ENCODE measurements at regions not wholly inside any gene's neighbourhood (a gene's known extent, or its start where the extent isn't known, plus 50 kb on each side); places are given as distances from the start of the nearest gene placed in this dataset.

GRCh38 chr17:77426676-77427386, 286.1 kb downstream of the SEC14L1 start:
- POLR2A ChIA-PET: no interaction called here
- CTCF ChIA-PET: interaction anchor here (0.8 to 14.4 kb wide), 10 partner anchors 11 to 95 kb away, joined by 3 to 175 read pairs (median 36); no protein-coding TSS in a partner anchor
- no peak for TF ChIP-seq CTCF (IDR thresholded peaks at IDR 0.05; ENCODE audit: control extremely low read depth, extremely low read depth, low read depth, missing control alignments)
- DNase-seq (ENCODE audit: extremely low spot score): no peak

GRCh38 chr17:77427391-77427991, 286.7 kb downstream of the SEC14L1 start:
- ChIA-PET POLR2A (no interaction called here), CTCF (interaction anchor here (0.7 to 14.4 kb wide), 12 partner anchors 12 to 96 kb away, joined by 3 to 175 read pairs (median 20); no protein-coding TSS in a partner anchor)
- no peak for TF ChIP-seq CTCF (IDR thresholded peaks at IDR 0.05; ENCODE audit: control extremely low read depth, extremely low read depth, low read depth, missing control alignments)
- DNase-seq (ENCODE audit: extremely low spot score): no peak

GRCh38 chr17:77428020-77428748, 287.4 kb downstream of the SEC14L1 start:
- POLR2A ChIA-PET: interaction anchor here (0.7 to 1.0 kb wide), 2 partner anchors 13 to 23 kb away, joined by 3 to 4 read pairs; no protein-coding TSS in a partner anchor

GRCh38 chr17:77428749-77429368, 288.1 kb downstream of the SEC14L1 start:
- TF ChIP-seq CTCF (IDR thresholded peaks at IDR 0.05; ENCODE audit: control extremely low read depth, extremely low read depth, low read depth, missing control alignments): no peak
- POLR2A ChIA-PET: interaction anchor here (0.6 to 1.2 kb wide), 4 partner anchors 12 to 74 kb away, joined by 3 to 4 read pairs (median 4); no protein-coding TSS in a partner anchor

More at GRCh38 chr17:77428020-77428748, 287.4 kb downstream of the SEC14L1 start:
- no peak for DNase-seq (ENCODE audit: extremely low spot score)
- CTCF ChIA-PET: interaction anchor here (0.7 to 14.4 kb wide), 19 partner anchors 7 to 97 kb away, joined by 3 to 175 read pairs (median 17); no protein-coding TSS in a partner anchor
- no peak for TF ChIP-seq CTCF (IDR thresholded peaks at IDR 0.05; ENCODE audit: control extremely low read depth, extremely low read depth, low read depth, missing control alignments)

GRCh38 chr17:77429369-77429968, 288.7 kb downstream of the SEC14L1 start:
- DNase-seq (ENCODE audit: extremely low spot score): no peak
- POLR2A ChIA-PET: interaction anchor here (0.6 to 1.2 kb wide), 4 partner anchors 11 to 74 kb away, joined by 3 to 5 read pairs (median 4); no protein-coding TSS in a partner anchor
- TF ChIP-seq CTCF (IDR thresholded peaks at IDR 0.05; ENCODE audit: control extremely low read depth, extremely low read depth, low read depth, missing control alignments): no peak
- CTCF ChIA-PET: interaction anchor here (0.6 to 14.4 kb wide), 42 partner anchors 9 to 584 kb away, joined by 3 to 175 read pairs (median 6); no protein-coding TSS in a partner anchor

More at GRCh38 chr17:77428749-77429368, 288.1 kb downstream of the SEC14L1 start:
- CTCF ChIA-PET: interaction anchor here (0.7 to 14.4 kb wide), 27 partner anchors 8 to 584 kb away, joined by 3 to 175 read pairs (median 7); no protein-coding TSS in a partner anchor
- no peak for DNase-seq (ENCODE audit: extremely low spot score)
